Ishikawa (cell line): ENCODE measurements at regions not wholly inside any gene's neighbourhood (a gene's known extent, or its start where the extent isn't known, plus 50 kb on each side); places are given as distances from the start of the nearest gene placed in this dataset.

Source experiments
- CEBPB ChIP-seq: IDR thresholded peaks from 2 replicates; pipeline ENCODE4 v1.6.1; 2012
- CREB1 ChIP-seq: IDR thresholded peaks from 2 replicates; pipeline ENCODE4 v1.6.1; 2012; ENCODE audit warnings: low read depth
- EGR1 ChIP-seq: IDR thresholded peaks from 2 replicates; pipeline ENCODE4 v1.6.1; 2012
- EP300 ChIP-seq: IDR thresholded peaks from 2 replicates; pipeline ENCODE4 v1.6.1; 2012; ENCODE audit warnings: borderline replicate concordance
- FOXM1 ChIP-seq: IDR thresholded peaks from 2 replicates; pipeline ENCODE4 v1.6.1; 2012; ENCODE audit warnings: low read depth, borderline replicate concordance
- MAX ChIP-seq: IDR thresholded peaks from 2 replicates; pipeline ENCODE4 v1.6.1; 2012
- NFIC ChIP-seq: IDR thresholded peaks from 2 replicates; pipeline ENCODE4 v1.6.1; 2012
- RAD21 ChIP-seq: IDR thresholded peaks from 2 replicates; pipeline ENCODE4 v1.6.1; 2012; ENCODE audit warnings: low read depth
- REST ChIP-seq: IDR thresholded peaks from 2 replicates; pipeline ENCODE4 v1.6.1; 2012; ENCODE audit warnings: low read depth, mild to moderate bottlenecking
- TAF1 ChIP-seq: IDR thresholded peaks from 2 replicates; pipeline ENCODE4 v1.6.1; 2012; ENCODE audit warnings: low read depth, mild to moderate bottlenecking
- TCF12 ChIP-seq: IDR thresholded peaks from 2 replicates; pipeline ENCODE4 v1.6.1; 2012; ENCODE audit warnings: low read depth
- USF1 ChIP-seq: IDR thresholded peaks from 2 replicates; pipeline ENCODE4 v1.6.1; 2012
- YY1 ChIP-seq: IDR thresholded peaks from 2 replicates; pipeline ENCODE4 v1.6.1; 2012; ENCODE audit warnings: low read depth
- ZBTB7A ChIP-seq: IDR thresholded peaks from 2 replicates; pipeline ENCODE4 v1.6.1; 2012; ENCODE audit warnings: low read depth

GRCh38 chr3:106367496-106367895 lies 498.7 kb upstream of the CBLB start:
- no peak for TF ChIP-seq TAF1
- TF ChIP-seq CREB1, result no peak
- no peak for TF ChIP-seq ZBTB7A
- TF ChIP-seq FOXM1, result no peak
- no peak for TF ChIP-seq EGR1
- TF ChIP-seq REST, result no peak
- TF ChIP-seq MAX, result no peak
- no peak for TF ChIP-seq USF1
- TF ChIP-seq EP300, result no peak
- no peak for TF ChIP-seq RAD21
- no peak for TF ChIP-seq CEBPB
- no peak for TF ChIP-seq YY1
- no peak for TF ChIP-seq NFIC
- TF ChIP-seq TCF12, result no peak
